Stimulated activated CD4-positive, alpha-beta T cell treated with anti-CD3 and anti-CD28 coated beads, Interleukin-4, amount 100 ng/mL, for 4 hours (primary cell): ENCODE measurements at regions not wholly inside any gene's neighbourhood (a gene's known extent, or its start where the extent isn't known, plus 50 kb on each side); places are given as distances from the start of the nearest gene placed in this dataset.

Experiments
- DNase-seq, 2 experiments: peaks; one replicate each; pipeline ENCODE4 v3.0.0-alpha.2; 2020

DNA sequence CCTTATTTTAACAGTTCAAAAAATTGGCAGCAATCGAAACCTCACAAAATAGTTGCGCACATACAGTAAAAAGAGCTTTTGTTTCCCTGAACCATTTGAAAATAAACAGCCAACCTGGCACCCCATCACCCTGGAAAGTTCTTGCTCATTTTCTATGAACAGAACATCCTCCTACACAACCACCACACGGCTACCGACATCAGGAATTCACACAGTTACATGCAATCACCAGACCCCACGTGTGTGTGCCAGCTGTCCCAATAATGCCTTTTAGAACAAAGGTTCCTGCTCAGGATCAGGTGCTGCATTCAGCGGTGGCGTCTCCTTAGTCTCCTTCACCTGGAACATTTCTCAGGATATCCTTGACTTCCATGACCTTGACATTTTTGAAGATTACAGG is 186.5 kb downstream of the KLF13 start:
- DNase-seq: no peak

GRCh38 chr15:31516440-31516839 is 189.8 kb downstream of the KLF13 start:
- no peak for DNase-seq

GRCh38 chr15:31516874-31517273 is 190.2 kb downstream of the KLF13 start:
- DNase-seq: no peak

GRCh38 chr15:31517711-31518110 is 191.1 kb downstream of the KLF13 start:
- no peak for DNase-seq

GRCh38 chr15:31522028-31522427 is 195.4 kb downstream of the KLF13 start:
- DNase-seq: no peak

DNA sequence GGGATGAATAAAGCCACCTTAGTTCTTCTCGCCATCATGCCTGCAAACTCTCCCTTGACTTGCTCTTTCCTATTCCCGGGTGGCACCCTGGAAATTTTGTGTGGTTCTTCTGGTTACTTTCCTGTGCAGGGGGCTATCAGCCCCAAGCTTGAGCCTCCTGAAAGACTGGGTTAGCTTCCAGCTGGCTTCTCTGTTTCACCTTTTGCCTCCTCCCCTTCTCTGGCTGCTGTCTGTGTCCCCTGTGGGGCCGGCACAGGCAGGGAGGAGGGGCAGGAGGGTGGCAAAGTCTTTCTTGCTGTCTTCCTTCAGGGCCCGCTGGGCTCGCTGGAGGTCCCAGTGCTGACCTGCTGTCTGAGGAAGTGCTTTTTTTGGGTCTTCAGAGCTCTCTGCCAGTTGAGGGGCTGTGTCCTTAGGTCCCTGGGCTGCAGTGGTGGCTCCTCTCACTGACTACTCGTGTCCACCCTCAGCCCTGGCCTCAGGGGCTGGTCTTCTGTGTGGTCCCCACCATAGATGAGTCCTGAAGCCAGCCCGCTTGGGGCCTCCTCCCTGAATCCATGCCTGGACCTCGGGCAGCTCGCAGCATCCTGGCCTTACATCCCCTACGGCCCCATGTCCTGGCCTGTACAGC is 196.5 kb downstream of the KLF13 start:
- no peak for DNase-seq

DNA sequence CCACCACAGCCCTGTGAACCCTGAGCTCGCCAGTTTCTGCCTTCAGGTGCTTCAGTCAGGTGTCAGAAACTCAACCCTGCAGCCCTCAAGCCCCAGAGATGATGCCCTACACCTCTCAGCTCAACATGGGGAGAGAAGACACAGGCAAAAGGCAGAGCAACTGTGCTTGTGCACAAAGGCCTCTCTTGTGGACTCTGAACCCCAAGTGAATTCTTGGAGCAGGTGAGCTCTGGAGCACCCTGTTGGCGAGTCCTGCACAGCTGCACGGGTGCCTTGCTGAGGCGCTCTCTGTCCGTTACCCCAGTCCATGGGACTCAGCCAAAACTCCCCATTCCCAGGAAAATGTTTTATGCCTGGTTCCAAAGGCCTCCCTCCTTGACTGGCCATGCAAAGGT is 197.0 kb downstream of the KLF13 start:
- no peak for DNase-seq

GRCh38 chr15:31525185-31525695 is 198.6 kb downstream of the KLF13 start:
- no peak for DNase-seq

DNA sequence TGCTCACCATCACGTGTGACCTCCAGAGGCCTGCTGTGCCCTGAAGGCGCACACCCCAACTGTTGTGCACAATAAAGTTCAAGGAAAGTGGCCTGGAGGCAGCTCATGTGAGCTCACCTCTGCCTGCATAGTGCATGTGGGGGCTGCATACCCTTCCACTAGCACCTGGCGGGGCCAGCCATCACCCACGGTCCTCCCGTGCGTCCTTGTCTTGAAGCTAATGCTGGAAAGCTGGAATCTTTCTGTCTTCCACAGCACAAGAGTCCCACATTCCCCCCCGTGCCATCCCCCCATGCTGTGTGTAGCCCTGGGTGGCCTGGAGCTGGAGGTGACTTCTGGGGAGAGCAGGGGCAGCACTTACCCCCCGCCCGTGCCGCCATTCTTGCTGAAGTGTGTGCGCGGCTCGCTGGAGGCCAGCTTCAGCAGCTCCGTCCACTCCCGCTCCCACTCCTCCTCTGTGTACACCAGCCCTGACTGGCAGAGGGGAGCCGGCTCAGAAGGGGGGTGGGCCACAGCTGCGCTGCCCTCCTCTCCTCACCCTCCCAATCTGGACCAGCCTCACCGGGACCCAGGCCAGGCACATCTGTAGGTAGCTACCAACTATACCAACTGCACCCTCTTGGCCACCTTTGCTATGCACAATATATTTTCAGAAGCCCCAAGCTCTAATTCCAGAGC is 199.5 kb downstream of the KLF13 start:
- no peak for DNase-seq

DNA sequence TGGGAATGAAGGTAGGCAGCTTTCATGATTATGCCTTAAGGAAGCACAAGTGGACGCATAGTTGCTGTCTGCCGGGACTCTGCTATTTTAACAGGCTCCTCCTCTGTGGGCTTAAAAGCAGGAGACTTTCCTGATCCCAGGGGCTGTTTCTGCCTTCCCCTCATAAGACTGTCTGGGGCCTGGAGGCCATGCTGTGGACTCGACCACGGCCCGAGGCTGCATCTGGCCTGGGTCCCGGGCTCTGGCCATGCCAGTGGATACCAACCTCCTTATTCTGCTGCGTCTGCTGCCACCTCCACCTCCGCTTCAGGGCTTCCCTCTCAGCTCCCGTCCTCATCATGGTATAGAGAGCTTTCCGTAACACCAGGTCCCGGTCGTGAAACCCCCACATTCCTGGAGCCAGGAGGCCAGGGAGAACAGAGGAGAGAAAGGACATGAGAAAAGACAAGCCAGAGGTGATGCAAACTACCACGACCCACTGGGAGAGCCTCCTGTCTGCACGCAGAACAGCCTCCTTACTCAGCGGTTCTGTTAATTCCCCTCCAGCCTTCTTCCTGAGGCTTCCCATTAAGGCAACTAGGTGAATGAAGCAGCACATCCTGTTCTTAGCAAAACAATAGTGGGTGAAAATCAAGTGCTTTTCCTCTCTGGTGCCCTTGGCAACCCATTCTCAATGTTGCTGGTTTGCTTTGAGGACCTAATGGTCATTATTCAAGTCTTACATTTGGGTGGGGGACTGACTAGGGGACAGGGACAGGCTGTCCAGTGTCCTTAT is 200.5 kb downstream of the KLF13 start:
- DNase-seq: no peak

GRCh38 chr15:31528846-31529245 is 202.2 kb downstream of the KLF13 start:
- no peak for DNase-seq

GRCh38 chr15:31537770-31538592 is 211.3 kb downstream of the KLF13 start:
- no peak for DNase-seq

DNA sequence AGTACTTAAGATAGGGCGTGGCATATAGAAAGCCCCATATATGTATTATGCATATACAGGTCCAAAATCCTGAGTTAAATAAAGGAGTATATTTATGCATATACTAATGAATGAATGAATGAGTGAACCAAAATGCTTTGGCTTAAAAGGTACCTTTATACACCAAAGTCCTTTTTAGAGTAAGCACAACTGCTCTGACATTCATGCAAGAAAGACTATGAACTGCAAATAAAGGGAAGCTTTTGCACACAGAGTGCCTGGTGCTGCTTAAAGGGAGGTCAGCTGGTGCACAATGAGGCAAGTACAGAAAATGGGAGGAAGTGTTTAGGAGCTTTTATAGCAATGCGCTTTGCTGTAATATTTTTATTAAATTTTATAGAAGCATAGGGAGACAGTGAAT is 214.0 kb downstream of the KLF13 start:
- no peak for DNase-seq

DNA sequence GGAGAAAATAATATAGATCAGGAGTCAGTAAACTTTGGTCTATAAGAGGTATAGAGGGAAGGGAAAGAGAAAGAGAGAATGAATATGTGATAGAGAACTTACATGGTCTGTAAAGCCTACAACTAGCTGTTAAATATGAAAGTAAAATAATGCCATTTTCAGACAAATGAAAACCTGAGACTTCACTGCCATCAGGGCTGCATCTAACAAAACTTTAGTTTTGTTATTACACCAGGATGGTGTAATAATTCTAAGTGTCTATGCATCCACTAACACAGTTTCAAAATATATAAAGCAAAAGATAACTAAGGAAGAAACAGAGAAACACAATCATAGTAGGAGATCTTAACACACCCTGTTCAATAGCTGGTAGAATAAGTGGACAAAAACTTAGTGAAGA is 217.7 kb downstream of the KLF13 start:
- no peak for DNase-seq

DNA sequence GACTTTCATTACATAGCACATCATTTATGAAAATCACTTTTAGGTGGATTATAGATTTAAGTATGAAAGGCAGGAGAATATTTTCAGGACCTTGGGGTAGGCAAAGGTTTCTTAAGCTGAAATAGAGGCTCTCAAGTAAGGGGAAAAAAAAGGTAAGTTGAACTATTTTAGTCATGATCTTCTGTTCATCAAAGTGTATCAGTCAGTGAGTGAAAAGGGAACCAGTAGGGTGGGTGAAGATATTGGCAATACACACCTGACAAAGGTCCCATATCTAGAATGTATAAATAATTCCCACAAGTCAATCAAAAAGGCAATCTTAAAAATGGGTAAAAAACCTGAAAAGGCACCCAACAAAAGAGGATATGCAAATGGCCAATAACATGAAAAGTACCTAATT is 218.6 kb downstream of the KLF13 start:
- DNase-seq: no peak

DNA sequence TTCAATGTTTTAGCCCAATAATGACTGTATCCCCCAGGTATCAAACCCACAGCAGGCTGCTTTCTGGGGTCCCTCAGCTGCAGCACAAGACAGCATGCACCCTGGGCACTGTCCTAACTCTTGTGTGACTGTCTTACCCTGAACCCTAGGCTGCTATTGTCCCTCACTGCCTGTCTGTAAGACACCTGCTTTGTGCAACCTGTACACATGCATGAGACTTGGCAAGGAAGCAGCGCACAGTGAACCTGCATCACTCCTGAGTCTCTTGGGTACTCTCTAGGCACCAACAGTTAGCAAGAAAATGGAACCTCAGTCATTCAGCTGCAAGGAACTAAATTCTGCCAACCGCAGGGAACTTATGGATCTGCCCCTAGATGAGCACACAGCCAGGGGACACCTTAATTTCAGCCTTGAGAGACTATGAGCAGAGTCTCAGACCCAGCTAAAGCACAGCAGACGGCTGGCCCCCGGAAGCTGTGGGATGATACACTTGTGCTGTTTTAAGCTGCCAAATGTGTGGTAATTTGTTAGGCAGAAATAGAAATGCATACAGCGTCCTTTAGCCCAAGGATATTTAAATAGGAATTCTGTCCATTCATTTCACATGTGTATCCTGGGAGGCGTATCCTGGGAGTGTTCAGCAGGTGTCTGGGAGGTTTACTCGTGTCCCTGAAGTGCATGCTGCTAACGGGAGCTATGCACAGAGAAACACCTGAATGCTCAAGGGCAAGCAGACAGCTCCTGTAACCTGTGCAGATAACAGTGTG is 223.8 kb downstream of the KLF13 start:
- DNase-seq: no peak

DNA sequence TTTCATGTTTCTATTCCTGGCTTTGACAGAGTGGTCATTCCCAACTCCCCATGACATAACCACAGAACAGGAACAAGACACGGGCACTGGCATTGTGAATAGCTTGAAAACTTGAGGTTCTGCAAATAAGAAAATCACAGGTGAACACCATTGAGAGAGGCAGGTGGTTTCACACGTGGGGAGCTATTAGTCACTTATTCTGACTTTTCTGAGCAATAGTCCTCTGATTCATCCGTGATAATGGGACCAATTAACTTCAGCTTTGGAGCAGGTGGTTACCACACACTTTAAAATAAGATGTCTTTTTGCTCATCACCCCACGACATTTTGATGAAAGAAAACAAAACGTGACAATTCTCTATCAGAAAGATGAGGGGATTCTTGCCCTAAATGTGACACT is 224.7 kb downstream of the KLF13 start:
- no peak for DNase-seq

- DNase-seq: no peak
Observed at GRCh38 chr15:31552482-31553099, 226.0 kb downstream of the KLF13 start.

DNA sequence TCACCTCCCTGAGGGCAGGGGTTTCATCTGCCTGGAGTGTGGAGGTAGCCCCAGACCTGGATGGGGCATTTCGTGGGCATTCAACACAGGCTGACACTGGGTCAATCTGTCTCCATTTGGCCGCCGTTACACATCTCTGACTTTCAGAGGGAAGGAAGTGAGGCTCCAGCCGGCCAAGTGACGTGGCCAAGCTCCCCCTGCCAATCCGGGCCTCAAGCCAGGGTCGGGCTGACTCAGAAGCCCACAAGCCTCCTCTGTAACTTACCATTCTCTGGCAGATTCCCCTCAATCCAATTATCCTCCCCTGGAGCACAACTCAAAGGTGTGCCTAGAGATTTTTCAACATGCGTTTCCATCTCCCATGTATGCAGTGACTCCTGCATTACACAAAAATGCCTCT is 227.6 kb downstream of the KLF13 start:
- no peak for DNase-seq

DNA sequence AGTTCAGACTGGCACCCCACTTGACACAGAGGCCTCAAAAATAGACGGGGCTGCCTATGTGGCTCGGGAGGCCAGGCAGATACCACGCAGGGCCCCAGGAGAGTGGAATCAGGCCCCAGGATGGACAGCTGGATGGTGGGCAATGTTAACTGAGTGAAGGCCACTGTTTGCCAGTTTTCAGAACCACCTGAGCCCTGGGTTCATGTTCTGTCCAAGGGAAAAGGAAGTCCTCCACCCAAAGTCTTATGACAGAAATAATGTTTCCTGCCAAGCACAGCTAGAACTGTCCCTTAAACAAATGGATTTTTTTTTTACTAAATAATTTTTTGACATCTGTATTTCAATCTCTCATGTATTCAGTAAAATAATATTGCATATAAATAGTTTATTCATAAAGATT is 228.4 kb downstream of the KLF13 start:
- DNase-seq: no peak

DNA sequence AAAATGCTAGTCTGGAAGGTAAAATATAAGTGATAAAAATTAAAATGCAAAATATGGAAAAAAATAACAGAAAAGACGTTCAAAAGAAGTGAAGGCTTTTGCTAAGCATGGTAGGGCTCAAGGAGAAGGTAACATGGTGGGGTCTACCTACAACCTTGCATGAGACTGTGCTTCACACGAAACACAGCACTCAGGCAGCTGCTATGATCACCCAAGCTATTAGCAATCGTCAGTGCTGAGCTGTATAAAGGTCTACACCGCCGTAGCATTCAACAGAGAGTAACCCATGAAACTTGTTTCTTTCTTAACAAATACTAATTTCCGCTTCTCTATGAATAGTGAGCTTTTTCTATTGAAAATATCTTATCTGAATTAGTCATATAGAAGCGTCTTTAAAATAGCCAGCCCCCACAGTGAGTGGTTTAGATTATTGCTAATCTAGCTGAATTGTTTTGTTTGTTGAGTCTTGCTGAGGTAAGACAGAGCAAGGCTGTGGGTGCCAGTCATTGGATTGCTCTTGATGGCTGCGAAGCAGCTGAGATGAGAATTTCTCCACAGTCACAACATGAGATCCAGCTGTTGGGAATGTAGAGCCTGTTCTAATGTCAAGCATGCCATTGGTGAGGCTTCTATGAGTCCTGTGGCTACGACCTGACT is 230.0 kb downstream of the KLF13 start:
- DNase-seq: no peak
